ENCODE measurements at regions not wholly inside any gene's neighbourhood (a gene's known extent, or its start where the extent isn't known, plus 50 kb on each side); places are given as distances from the start of the nearest gene placed in this dataset.

DNA sequence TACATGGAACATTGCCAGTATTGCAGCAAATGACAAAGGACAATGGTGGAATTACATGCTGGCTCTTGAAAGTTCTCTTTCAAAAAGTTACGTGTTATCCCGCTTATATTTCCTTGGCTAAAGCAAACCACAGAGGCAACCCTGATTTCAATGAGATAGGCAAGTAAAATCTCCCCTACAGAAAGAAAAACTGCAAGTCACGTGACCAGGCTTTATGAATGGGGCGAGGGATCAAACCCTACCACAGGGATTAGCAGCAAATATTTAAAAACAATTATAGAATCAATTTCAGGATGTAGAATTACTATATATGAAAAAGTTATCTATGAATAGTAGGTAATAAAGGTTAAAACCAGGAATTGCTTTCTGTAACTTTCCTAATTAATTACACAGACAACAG is 603.4 kb upstream of the GBE1 start (continued):
- TF ChIP-seq, protein P1, sequence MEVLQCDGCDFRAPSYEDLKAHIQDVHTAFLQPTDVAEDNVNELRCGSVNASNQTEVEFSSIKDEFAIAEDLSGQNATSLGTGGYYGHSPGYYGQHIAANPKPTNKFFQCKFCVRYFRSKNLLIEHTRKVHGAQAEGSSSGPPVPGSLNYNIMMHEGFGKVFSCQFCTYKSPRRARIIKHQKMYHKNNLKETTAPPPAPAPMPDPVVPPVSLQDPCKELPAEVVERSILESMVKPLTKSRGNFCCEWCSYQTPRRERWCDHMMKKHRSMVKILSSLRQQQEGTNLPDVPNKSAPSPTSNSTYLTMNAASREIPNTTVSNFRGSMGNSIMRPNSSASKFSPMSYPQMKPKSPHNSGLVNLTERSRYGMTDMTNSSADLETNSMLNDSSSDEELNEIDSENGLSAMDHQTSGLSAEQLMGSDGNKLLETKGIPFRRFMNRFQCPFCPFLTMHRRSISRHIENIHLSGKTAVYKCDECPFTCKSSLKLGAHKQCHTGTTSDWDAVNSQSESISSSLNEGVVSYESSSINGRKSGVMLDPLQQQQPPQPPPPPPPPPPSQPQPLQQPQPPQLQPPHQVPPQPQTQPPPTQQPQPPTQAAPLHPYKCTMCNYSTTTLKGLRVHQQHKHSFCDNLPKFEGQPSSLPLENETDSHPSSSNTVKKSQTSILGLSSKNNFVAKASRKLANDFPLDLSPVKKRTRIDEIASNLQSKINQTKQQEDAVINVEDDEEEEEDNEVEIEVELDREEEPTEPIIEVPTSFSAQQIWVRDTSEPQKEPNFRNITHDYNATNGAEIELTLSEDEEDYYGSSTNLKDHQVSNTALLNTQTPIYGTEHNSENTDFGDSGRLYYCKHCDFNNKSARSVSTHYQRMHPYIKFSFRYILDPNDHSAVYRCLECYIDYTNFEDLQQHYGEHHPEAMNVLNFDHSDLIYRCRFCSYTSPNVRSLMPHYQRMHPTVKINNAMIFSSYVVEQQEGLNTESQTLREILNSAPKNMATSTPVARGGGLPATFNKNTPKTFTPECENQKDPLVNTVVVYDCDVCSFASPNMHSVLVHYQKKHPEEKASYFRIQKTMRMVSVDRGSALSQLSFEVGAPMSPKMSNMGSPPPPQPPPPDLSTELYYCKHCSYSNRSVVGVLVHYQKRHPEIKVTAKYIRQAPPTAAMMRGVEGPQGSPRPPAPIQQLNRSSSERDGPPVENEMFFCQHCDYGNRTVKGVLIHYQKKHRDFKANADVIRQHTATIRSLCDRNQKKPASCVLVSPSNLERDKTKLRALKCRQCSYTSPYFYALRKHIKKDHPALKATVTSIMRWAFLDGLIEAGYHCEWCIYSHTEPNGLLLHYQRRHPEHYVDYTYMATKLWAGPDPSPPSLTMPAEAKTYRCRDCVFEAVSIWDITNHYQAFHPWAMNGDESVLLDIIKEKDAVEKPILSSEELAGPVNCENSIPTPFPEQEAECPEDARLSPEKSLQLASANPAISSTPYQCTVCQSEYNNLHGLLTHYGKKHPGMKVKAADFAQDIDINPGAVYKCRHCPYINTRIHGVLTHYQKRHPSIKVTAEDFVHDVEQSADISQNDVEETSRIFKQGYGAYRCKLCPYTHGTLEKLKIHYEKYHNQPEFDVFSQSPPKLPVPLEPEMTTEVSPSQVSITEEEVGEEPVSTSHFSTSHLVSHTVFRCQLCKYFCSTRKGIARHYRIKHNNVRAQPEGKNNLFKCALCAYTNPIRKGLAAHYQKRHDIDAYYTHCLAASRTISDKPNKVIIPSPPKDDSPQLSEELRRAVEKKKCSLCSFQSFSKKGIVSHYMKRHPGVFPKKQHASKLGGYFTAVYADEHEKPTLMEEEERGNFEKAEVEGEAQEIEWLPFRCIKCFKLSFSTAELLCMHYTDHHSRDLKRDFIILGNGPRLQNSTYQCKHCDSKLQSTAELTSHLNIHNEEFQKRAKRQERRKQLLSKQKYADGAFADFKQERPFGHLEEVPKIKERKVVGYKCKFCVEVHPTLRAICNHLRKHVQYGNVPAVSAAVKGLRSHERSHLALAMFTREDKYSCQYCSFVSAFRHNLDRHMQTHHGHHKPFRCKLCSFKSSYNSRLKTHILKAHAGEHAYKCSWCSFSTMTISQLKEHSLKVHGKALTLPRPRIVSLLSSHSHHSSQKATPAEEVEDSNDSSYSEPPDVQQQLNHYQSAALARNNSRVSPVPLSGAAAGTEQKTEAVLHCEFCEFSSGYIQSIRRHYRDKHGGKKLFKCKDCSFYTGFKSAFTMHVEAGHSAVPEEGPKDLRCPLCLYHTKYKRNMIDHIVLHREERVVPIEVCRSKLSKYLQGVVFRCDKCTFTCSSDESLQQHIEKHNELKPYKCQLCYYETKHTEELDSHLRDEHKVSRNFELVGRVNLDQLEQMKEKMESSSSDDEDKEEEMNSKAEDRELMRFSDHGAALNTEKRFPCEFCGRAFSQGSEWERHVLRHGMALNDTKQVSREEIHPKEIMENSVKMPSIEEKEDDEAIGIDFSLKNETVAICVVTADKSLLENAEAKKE (CRISPR knock-in tag; IDR thresholded peaks at IDR 0.05) = no peak
- TF ChIP-seq STAT1 (IDR thresholded peaks at IDR 0.05; ENCODE audit: unreplicated experiment) (no peak), EZH2phosphoT487 (IDR thresholded peaks at IDR 0.05; ENCODE audit: unreplicated experiment) (no peak), EZH2 (IDR thresholded peaks at IDR 0.05; ENCODE audit: low read depth, unreplicated experiment) (no peak)

DNA sequence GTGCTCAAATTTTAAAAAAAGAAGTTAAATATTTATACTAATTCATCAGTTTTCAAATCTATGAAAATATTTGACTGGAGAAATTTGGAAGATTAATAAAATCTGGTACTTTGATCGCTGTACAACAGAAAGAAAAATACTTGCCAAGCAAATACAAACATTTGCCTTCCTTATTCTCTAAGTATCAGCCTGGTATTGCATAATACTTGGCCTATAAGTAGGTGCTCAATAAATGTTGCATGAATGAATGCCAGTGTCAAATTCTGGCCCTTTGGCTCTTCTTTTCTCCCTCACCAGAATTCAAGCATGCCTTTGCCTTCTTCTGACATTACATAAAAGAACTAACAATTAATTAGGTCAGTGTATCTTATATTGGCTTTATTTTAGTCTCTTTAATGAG is 601.7 kb upstream of the GBE1 start:
- H3K9me2 ChIP-seq (ENCODE audit: insufficient read depth) = 0 out of 2 replicates have a peak, but pooled peaks cover 4% of the 10 kb centered on the region
- H3K27me3 Mint-ChIP-seq (ENCODE audit: insufficient read depth, low read depth, poor library complexity) = peaks cover 2% of the 10 kb centered on the region
- no peaks in the 10 kb centered on the region for H3F3A ChIP-seq (replicated peaks; ENCODE audit: low read depth)
- no peak overlapping the region for H3K4me3 Mint-ChIP-seq
- no peaks in the 10 kb centered on the region for H3K36me3 ChIP-seq (ENCODE audit: insufficient read depth)
- no peak overlapping the region for H3K4me3 ChIP-seq
- no peak overlapping the region for H3K27ac Mint-ChIP-seq
- no peak overlapping the region for H3K27ac ChIP-seq (ENCODE audit: low read depth)
- H3K4me1 Mint-ChIP-seq = peaks cover 14% of the 10 kb centered on the region
- H3K36me3 Mint-ChIP-seq (ENCODE audit: low read depth) = peaks cover 5% of the 10 kb centered on the region; the same call in 2 of the 3 replicates
- H2AFZ ChIP-seq = no peak overlapping the region
- H3K4me2 ChIP-seq = peak overlapping the region; percentile 9; the same call in 1 of the 2 replicates
- H3K4me1 ChIP-seq (ENCODE audit: insufficient read depth) = peaks cover 11% of the 10 kb centered on the region
- H4K20me1 ChIP-seq (replicated peaks; ENCODE audit: insufficient read depth) = no peaks in the 10 kb centered on the region
- H3K27me3 ChIP-seq (ENCODE audit: insufficient read depth) = no peaks in the 10 kb centered on the region
- no peak for ATAC-seq
- no peaks in the 10 kb centered on the region for H3K9me3 Mint-ChIP-seq
- DNase-seq (ENCODE audit: low spot score) = no peak
- no peaks in the 10 kb centered on the region for H3K79me2 ChIP-seq (replicated peaks; ENCODE audit: insufficient read depth)
- TF ChIP-seq, protein P1 (CRISPR knock-in tag; IDR thresholded peaks at IDR 0.05) = no peak
- no peak for TF ChIP-seq POLR2AphosphoS5 (IDR thresholded peaks at IDR 0.05; ENCODE audit: low read depth)
- TF ChIP-seq NANOG (IDR thresholded peaks at IDR 0.05; ENCODE audit: borderline replicate concordance) = no peak
- TF ChIP-seq ZNF114 (CRISPR knock-in tag; IDR thresholded peaks at IDR 0.05) = no peak
- no peak for TF ChIP-seq CREB1 (CRISPR knock-in tag; IDR thresholded peaks at IDR 0.05; ENCODE audit: low read depth)
- TF ChIP-seq STAT1 (IDR thresholded peaks at IDR 0.05; ENCODE audit: unreplicated experiment) = no peak
- TF ChIP-seq JUNB (IDR thresholded peaks at IDR 0.05; ENCODE audit: unreplicated experiment) = no peak
- TF ChIP-seq, protein P2, sequence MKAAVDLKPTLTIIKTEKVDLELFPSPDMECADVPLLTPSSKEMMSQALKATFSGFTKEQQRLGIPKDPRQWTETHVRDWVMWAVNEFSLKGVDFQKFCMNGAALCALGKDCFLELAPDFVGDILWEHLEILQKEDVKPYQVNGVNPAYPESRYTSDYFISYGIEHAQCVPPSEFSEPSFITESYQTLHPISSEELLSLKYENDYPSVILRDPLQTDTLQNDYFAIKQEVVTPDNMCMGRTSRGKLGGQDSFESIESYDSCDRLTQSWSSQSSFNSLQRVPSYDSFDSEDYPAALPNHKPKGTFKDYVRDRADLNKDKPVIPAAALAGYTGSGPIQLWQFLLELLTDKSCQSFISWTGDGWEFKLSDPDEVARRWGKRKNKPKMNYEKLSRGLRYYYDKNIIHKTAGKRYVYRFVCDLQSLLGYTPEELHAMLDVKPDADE (IDR thresholded peaks at IDR 0.05) = no peak
